GM18498 (cell line): ENCODE measurements at regions not wholly inside any gene's neighbourhood (a gene's known extent, or its start where the extent isn't known, plus 50 kb on each side); places are given as distances from the start of the nearest gene placed in this dataset.

Experiments
- ATAC-seq: cut with Tn5 transposase; IDR thresholded peaks from one replicate; pipeline ENCODE4 v1.9.1; 2021; ENCODE audit warnings: mild to moderate bottlenecking, moderate library complexity; ENCODE audit not compliant: unreplicated experiment

GRCh38 chr6:67300430-67301040 lies 1334.5 kb upstream of the ADGRB3 start:
- no peak for ATAC-seq

DNA sequence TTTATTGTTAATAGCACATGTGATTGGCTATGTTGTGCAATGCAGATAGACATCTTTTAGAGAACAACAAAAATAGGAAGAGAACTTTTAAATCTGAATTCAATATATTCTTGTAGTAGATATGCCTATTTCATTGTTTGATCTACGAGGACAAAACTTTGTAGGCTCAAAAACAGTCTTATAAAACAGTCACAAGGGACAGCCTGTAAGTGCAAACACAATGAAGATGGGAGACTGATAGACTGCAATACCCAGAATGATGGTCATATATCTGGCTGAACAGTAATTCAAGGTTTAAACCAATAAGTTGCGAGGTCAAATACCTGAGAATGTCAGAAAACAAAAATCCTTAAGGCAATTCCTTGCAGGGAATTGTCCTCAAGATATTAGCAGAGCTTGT lies 1342.9 kb upstream of the ADGRB3 start:
- no peak for ATAC-seq

DNA sequence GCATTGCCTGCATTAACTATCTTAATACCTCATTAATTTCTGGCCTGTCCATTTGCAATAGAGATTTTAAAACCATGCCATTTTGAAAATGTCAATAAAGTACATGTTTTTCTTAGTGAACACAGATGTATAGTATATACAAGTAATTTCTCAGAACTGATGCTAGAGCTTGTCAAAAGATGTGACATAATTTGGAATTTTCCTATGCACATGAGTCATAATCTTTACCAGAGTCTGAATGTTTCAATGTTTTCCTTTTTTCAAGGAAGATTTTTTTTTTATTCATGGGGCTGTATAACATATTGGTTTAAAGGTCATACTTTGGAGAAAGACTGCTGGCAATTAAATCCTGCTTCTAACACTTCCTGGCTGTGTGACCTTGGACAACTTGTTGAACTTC lies 1347.5 kb upstream of the ADGRB3 start:
- no peak for ATAC-seq

DNA sequence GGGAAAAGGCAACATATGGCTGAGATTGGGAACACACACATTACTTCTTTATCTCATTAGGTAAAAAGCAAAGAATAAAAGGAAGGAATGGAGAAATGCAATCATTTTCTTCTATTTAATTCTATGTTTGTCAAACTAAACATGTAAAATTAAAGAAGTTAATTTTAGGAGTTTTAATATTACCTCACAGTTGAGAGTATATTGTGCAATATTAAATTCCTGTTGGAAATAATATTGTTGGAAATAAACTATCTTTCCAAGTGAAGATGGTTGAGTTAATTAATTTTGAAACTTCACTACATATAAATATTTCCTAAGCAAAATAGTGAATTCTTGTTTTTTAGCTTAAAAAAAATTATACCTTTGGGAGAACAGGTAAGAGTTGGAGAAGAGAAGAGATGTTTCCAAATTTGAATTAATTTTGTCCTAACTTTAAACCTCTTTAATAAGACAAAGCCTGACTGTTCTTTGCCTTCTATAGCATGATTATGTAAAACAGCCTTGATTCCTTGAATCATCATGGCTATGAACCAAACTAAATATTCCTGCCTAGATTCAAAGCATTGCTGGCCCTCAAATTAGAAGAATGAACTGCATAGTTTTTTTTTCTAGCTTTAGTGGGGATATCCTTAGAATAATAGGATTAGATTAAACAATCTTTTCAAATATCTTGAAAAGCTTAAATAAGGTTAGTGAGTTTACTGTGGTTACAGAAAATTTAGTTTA lies 1349.1 kb upstream of the ADGRB3 start:
- no peak for ATAC-seq

DNA sequence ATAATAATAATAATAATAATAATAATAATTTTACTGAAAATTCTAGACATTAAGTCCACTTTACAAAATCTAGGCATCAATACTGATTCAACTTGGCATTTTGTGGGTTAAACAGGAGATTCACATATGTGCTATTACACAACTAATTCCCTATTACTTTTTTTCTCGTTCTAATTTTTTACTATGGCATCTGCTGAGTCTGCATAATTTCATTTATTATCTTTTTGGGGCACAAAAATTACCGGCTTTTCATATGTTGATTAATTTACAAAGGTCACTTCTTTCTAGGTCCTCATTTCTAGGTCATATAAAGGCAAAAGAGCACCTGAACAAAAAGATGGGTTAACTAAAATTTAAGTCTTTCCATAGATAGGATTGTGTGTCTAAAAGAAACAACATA lies 1357.8 kb upstream of the ADGRB3 start:
- ATAC-seq, result no peak

DNA sequence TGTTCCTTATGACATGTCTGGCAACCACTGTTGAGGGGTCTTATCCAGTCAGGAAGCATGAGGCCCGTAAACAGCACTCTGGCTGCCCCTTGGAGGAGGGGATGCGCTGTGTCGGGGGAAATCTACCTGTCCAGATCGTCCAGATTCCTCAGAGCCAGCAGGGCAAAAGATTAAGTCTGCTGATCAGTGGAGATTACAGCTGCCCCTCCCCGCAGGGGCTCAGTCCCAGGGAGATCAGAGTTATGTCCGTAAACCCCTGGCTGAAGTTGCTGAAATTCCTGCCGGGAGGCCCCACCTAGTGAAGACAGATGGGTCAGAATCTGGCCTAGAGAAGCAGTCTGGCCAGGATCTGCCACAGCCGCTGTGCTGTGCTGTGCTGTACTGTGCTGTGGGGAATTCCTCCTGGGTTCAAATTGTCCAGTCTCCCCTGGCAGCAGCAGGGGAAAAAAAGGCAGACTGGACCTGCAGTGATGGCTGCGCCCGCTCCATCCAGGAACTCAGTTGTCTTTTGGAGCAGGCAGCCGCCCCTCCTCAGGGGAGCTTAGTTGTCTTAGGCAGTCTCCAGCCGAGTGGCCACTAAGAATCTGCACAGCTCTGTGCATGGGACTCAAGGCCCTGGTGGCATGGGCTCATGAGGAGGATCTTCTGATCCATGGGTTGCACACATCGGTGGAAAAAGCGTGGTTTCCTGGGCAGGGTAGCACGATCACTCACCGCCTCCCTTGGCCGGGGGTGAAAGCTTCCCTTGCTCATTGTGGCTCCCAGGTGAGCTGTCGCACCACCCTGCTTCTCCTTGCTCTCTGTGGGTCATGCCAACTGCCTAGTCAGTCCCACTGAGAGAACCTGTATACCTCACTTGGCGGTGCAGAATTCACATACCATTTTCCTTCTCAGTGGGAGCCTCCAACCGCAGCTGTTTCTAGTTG lies 1368.8 kb upstream of the ADGRB3 start:
- no peak for ATAC-seq

DNA sequence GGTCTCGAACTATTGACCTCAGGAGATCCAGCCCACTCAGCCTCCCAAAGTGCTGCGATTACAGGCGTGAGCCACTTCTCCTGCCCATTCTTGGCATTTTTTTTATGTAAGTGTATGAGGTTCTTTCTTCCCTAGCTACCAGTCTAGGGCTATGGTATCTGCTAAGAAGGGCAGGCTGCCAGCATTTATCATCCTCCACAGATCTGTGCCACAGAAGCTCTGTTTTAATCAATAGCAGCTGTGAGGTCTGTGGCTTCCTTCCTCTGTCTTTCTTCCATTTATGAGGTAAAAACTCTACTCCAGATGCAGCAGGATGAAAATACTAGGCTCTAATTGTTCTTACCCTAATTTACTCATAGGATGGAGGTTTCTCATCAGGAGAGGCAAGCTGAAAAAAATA lies 1382.4 kb upstream of the ADGRB3 start:
- ATAC-seq, result no peak

GRCh38 chr6:67248077-67248476 lies 1387.0 kb upstream of the ADGRB3 start:
- no peak for ATAC-seq

DNA sequence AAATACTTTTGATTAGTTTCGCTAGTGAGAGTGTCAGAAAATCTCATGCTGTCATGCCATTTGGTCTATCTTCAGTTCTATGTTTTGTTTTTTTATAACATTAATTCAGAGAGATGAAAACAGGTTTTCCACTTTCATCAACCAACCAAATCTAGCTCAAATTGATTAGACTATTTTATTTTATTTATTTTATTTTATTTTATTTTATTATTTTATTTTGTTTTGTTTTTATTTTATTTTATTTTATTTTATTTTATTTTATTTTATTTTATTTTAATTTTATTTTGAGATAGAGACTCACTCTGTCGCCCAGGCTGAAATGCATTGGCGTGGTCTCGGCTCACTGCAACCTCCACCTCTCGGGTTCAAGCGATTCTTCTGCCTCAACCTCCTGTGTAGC lies 1391.0 kb upstream of the ADGRB3 start:
- no peak for ATAC-seq

DNA sequence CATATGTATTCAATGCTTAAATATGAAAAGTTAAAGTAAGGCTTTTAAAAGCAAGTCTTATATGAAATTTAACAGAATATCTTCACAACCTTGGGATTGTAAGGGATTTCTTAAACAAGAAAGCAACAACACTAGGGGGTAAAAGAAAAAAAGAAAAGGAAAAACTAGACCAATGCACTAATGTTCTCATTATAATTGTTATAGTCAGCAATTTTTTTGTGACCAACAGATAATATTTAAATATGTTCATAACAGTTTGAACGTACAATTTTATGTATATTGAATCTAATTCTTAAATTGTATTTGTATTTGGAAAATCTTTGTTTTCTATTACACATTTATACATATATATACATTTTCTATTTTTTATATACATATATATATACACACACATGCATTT lies 1397.8 kb upstream of the ADGRB3 start:
- no peak for ATAC-seq

GRCh38 chr6:67231092-67231491 lies 1404.0 kb upstream of the ADGRB3 start:
- ATAC-seq, result no peak

GRCh38 chr6:67224989-67225388 lies 1410.1 kb upstream of the ADGRB3 start:
- ATAC-seq, result no peak

DNA sequence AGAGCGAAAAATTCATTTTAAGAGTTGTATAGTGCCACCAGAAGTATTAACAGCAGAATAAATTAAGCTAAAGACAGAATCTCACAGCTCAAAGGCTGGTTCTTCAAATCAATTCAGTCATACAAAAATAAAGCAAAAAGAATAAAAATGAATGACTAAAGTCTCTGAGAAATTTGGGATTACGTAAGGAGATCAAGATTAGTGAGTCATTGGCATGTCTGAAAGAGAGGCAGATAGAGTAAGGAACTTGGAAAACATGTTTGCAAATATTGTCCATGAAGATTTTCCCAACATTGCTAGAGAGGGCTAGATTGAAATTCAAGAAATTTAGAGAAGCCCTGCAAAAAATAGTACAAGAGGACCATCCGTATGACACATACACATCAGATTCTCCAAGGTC lies 1413.9 kb upstream of the ADGRB3 start:
- ATAC-seq, result no peak

DNA sequence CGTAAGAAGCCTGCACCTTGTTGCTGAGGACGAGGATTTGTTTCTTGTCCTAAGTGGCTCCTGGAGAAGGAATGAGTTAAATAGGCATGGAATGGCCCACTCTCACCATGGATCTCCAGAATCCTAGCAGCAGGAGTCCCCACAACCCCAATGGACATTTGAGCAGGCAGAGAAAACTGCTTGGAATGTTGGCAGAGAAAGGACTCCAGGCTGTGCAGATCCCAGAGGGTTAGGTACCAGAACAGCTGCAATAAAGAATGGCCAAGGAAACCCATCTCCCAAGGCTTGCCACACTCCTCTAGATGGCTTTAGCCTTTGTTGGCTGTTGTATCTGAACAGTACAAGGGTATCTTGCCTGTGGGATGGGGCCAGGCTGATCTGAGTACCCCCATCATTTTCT lies 1415.7 kb upstream of the ADGRB3 start:
- no peak for ATAC-seq

- no peak for ATAC-seq
These were observed 1422.5 kb upstream of the ADGRB3 start for GRCh38 chr6:67212584-67212983.

- ATAC-seq, result no peak
These were observed 1424.6 kb upstream of the ADGRB3 start for GRCh38 chr6:67210450-67210849.

DNA sequence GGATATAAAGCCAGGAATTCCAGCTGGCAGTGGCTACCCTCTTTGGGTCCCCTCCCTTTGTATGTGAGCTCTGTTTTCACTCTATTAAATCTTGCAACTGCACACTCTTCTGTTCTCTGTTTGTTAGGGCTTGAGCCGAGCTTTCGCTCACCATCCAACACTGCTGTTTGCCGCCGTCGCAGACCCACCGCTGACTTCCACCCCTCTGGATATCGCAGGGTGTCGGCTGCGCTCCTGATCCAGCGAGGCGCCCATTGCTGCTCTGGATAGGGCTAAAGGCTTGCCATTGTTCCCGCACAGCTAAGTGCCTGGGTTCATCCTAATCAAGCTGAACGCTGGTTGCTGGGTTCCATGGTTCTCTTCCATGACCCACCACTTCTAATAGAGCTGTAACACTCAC lies 1433.5 kb upstream of the ADGRB3 start:
- no peak for ATAC-seq

DNA sequence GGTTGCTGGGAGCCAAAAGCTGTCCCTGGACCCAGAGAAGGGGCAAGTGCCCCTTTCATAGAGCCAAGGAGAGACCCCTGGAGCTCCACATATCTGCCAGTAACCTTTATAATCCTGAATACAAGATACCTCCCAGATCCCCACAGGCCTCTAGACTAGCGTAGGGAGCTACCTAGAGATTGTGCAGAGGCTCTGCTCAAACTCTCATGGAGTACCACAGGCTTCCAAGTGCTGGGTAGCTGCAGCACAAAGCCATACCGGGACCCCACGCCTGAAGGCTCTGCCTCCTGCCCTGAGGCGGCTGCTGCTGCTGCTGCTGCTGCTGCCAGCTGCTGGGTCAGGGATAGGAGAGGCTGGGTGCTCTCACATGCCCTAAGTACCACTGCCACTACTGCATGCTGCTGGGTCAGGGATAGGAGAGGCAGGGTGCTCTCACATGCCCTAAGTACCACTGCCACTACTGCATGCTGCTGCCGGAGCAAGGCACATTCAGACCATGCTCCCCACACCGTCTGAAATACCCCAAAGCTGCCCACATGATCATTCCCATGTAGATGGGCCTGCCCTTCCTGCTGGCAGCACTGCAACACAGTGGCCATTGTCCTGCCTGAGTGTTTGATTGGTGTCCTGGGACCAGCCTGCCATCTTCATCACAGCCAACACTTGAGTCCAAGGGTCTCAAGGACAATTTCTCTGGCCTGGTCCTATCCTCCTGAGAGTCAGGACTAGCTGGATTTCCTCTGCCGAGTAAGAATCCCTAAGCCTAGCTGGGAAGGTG lies 1434.3 kb upstream of the ADGRB3 start:
- no peak for ATAC-seq

GRCh38 chr6:67199425-67199824 lies 1435.7 kb upstream of the ADGRB3 start:
- no peak for ATAC-seq

DNA sequence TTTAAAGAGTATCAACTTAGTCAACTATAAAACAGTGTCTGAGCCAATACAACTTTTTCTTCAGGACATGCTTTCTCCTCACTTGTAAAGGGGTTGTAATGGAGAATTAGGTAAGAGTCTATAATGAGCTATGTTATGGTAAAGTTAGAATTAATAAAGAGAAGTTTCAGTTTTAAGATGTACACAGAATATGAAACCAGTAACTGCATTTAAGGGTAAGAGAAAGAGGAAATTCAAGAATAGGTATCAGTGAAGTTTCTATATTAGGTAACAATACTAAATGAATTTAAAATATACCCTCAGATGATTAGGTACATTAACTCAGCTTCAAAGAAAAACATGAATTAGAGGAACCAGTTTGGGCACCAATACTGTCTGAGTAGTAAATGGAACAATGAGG lies 1444.3 kb upstream of the ADGRB3 start:
- no peak for ATAC-seq

- no peak for ATAC-seq
These were observed 1450.7 kb upstream of the ADGRB3 start for GRCh38 chr6:67184405-67184804.
